SK-N-SH treated with all-trans-retinoic acid at 6 μM for 48 hours (cell line): ENCODE measurements at regions not wholly inside any gene's neighbourhood (a gene's known extent, or its start where the extent isn't known, plus 50 kb on each side); places are given as distances from the start of the nearest gene placed in this dataset.

Experiments used
- BACH2 ChIP-seq: fragments of 250-450 bp; sonication (Bioruptor Pico); IDR thresholded peaks from 2 replicates; pipeline ENCODE4 v1.9.0; 2021; ENCODE audit warnings: mild to moderate bottlenecking, borderline replicate concordance
- GLIS3 ChIP-seq: fragments of 250-450 bp; sonication (Bioruptor Pico); IDR thresholded peaks from 2 replicates; pipeline ENCODE4 v1.5.0; 2020; ENCODE audit warnings: mild to moderate bottlenecking, moderate library complexity
- ISL1 ChIP-seq: fragments of 250-450 bp; sonication (Bioruptor Pico); IDR thresholded peaks from 2 replicates; pipeline ENCODE4 v2.1.2; 2022; ENCODE audit warnings: mild to moderate bottlenecking, moderate library complexity
- OSR1 ChIP-seq: fragments of 250-450 bp; sonication (Bioruptor Pico); IDR thresholded peaks from 2 replicates; pipeline ENCODE4 v1.8.0; 2022; ENCODE audit warnings: moderate library complexity, mild to moderate bottlenecking, inconsistent platforms
- PATZ1 ChIP-seq: fragments of 250-450 bp; sonication (Bioruptor Pico); IDR thresholded peaks from 2 replicates; pipeline ENCODE4 v1.8.0; 2020; ENCODE audit warnings: mild to moderate bottlenecking, moderate library complexity, borderline replicate concordance
- PPARA ChIP-seq: fragments of 250-450 bp; sonication (Bioruptor Pico); IDR thresholded peaks from 2 replicates; pipeline ENCODE4 v1.5.0; 2020; ENCODE audit warnings: mild to moderate bottlenecking, borderline replicate concordance
- RARB ChIP-seq: fragments of 250-450 bp; sonication (Bioruptor Pico); IDR thresholded peaks from 2 replicates; pipeline ENCODE4 v1.8.0; 2021; ENCODE audit warnings: mild to moderate bottlenecking, moderate library complexity
- SNAI2 ChIP-seq: fragments of 250-450 bp; sonication (Bioruptor Pico); IDR thresholded peaks from 2 replicates; pipeline ENCODE4 v1.5.0; 2020; ENCODE audit warnings: mild to moderate bottlenecking, moderate library complexity
- TCF4 ChIP-seq: fragments of 250-450 bp; sonication (Bioruptor Pico); IDR thresholded peaks from 2 replicates; pipeline ENCODE4 v1.8.0; 2021; ENCODE audit warnings: mild to moderate bottlenecking, moderate library complexity, borderline replicate concordance
- TOX ChIP-seq: fragments of 250-450 bp; sonication (Bioruptor Pico); IDR thresholded peaks from 2 replicates; pipeline ENCODE4 v1.8.0; 2021; ENCODE audit warnings: mild to moderate bottlenecking, moderate library complexity, borderline replicate concordance
- TSHZ2 ChIP-seq: fragments of 250-450 bp; sonication (Bioruptor Pico); IDR thresholded peaks from 2 replicates; pipeline ENCODE4 v1.5.0; 2020; ENCODE audit warnings: mild to moderate bottlenecking, moderate library complexity
- ZFP3 ChIP-seq: fragments of 250-450 bp; sonication (Bioruptor Pico); IDR thresholded peaks from 2 replicates; pipeline ENCODE4 v1.5.0; 2020; ENCODE audit warnings: mild to moderate bottlenecking, moderate library complexity
- ZFP30 ChIP-seq: fragments of 450-650 bp; formaldehyde crosslinking; IDR thresholded peaks from 2 replicates; pipeline ENCODE4 v1.5.0; 2022; ENCODE audit warnings: mild to moderate bottlenecking, moderate library complexity
- ZNF8 ChIP-seq: fragments of 450-650 bp; formaldehyde crosslinking; IDR thresholded peaks from 2 replicates; pipeline ENCODE4 v1.5.0; 2020; ENCODE audit warnings: mild to moderate bottlenecking, moderate library complexity

- TF ChIP-seq PATZ1 (CRISPR knock-in tag) (no peak), RARB (CRISPR knock-in tag) (no peak), ISL1 (CRISPR knock-in tag) (no peak), TOX (CRISPR knock-in tag) (no peak), TSHZ2 (CRISPR knock-in tag) (no peak), TCF4 (no peak), OSR1 (CRISPR knock-in tag) (no peak), SNAI2 (CRISPR knock-in tag) (no peak), ZFP3 (no peak), GLIS3 (no peak), ZFP30 (CRISPR knock-in tag) (no peak), ZNF8 (CRISPR knock-in tag) (no peak), PPARA (CRISPR knock-in tag) (no peak), BACH2 (CRISPR knock-in tag) (no peak)
Measured at GRCh38 chr6:18656506-18656905, 269.4 kb downstream of the RNF144B start.
